Nephron (organoid): ENCODE measurements at regions not wholly inside any gene's neighbourhood (a gene's known extent, or its start where the extent isn't known, plus 50 kb on each side); places are given as distances from the start of the nearest gene placed in this dataset.

ENCODE experiments used
- H3K27ac Mint-ChIP-seq, 3 experiments: 2 replicates each; pipeline ENCODE4 v1.8.0; 2020; ENCODE audit warnings: mixed read lengths in 3 of 3, mild to moderate bottlenecking in 2 of 3, moderate library complexity in 1 of 3
- H3K27me3 Mint-ChIP-seq: 2 replicates; pipeline ENCODE4 v1.8.0; 2021; ENCODE audit warnings: low read depth, mild to moderate bottlenecking, moderate library complexity, mixed read lengths
- H3K36me3 Mint-ChIP-seq: 2 replicates; pipeline ENCODE4 v1.8.0; 2020; ENCODE audit warnings: low read depth, mixed read lengths
- H3K4me1 Mint-ChIP-seq: 2 replicates; pipeline ENCODE4 v1.8.0; 2020; ENCODE audit warnings: mixed read lengths
- H3K4me3 Mint-ChIP-seq, 3 experiments: 2 replicates each; pipeline ENCODE4 v1.8.0; 2020; ENCODE audit warnings: mild to moderate bottlenecking in 3 of 3, mixed read lengths in 3 of 3, moderate library complexity in 2 of 3
- H3K9me3 Mint-ChIP-seq: 2 replicates; pipeline ENCODE4 v1.8.0; 2020; ENCODE audit warnings: mixed read lengths
- TF ChIP-seq, protein P1 (sequence below), 3 experiments: fragments of 200-600 bp; sonication (generic); IDR thresholded peaks; one replicate each; pipeline ENCODE4 v1.5.0; 2021; ENCODE audit warnings: antibody characterized with exemption in 3 of 3; ENCODE audit not compliant: unreplicated experiment in 3 of 3

DNA sequence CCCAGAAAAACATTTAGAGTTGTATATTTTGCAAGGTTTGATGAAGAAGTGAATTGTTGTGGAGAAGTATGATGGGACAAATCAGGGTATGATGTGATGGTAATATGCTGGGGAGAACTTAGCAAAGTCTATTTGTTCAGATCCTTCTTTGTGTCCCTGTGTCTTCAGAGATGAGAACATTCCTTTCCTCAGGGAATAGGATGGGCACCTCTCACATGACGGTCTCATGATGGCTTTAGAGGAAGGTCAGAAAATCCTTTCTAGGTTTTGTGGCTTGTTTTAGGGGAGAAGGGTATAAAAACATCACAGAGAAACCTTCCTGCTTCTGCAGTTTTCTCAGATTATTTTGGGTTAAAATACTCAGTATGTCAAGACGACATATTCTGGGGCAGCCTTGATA lies 171.3 kb upstream of the NRIP1 start:
- Mint-ChIP-seq H3K36me3 (no peaks in the 10 kb centered on the region), H3K27ac (no peak overlapping the region), H3K27me3 (no peaks in the 10 kb centered on the region), H3K9me3 (no peaks in the 10 kb centered on the region), H3K4me1 (peaks cover 14% of the 10 kb centered on the region), H3K4me3 (no peak overlapping the region)
- TF ChIP-seq, protein P1, sequence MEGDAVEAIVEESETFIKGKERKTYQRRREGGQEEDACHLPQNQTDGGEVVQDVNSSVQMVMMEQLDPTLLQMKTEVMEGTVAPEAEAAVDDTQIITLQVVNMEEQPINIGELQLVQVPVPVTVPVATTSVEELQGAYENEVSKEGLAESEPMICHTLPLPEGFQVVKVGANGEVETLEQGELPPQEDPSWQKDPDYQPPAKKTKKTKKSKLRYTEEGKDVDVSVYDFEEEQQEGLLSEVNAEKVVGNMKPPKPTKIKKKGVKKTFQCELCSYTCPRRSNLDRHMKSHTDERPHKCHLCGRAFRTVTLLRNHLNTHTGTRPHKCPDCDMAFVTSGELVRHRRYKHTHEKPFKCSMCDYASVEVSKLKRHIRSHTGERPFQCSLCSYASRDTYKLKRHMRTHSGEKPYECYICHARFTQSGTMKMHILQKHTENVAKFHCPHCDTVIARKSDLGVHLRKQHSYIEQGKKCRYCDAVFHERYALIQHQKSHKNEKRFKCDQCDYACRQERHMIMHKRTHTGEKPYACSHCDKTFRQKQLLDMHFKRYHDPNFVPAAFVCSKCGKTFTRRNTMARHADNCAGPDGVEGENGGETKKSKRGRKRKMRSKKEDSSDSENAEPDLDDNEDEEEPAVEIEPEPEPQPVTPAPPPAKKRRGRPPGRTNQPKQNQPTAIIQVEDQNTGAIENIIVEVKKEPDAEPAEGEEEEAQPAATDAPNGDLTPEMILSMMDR (IDR thresholded peaks at IDR 0.05; ENCODE audit: unreplicated experiment in 3 of 3), result no peak

DNA sequence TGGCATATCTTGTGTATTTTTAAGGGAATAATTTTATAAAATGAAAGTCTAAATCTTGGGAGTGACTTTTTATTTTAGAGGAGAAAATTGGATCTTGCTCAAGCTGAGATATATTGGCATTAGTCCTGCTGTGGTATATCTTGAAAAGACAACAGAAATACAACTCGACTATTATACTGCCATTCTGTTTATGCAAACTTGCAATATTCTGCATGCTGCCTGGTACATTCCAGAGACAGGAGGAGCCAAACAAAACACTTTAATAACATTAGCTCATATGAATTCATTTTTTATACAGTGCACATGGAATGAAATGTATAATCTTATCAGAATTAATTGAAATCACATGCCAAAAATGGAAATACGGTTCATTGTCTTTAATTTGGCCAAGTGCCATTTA lies 176.0 kb upstream of the NRIP1 start:
- Mint-ChIP-seq H3K27me3 (no peaks in the 10 kb centered on the region), H3K36me3 (no peaks in the 10 kb centered on the region)

DNA sequence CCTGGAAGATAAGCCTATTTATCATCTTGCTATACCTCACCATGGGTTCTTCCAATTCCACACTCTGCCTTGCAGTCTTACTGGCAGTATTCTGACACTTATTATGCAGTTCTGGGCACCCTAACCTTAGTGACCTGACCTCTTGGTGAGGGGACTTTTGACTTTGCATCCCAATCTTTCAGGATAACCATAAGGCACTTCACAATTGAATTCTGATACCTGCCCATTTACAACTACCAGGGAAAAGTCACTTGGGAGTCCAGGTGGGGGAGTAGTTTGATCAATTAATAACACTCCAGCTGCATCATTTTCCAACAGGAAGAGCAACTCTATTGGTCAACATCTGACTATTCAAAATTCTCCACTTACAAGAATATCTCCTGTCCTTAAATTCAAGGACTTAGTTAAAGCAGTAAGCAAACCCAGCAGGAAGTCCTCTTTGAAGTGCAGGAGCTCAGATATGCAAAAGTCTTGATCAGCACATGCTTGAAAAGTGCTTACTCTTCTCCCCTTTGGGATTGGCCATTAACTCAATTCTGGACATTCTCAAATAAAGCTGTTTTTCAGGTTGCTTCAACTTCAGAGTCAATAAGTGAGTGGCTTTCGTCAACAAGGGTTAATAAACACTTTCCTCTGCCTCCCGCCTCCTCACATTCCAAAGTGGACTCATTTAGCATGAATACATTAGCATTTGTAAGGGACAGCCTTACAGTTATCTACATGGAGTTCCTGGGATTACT lies 177.4 kb upstream of the NRIP1 start:
- Mint-ChIP-seq H3K36me3 (no peaks in the 10 kb centered on the region), H3K4me1 (peaks cover 56% of the 10 kb centered on the region), H3K27ac (peak overlapping the region; percentile 20 to 29 (median 22)), H3K4me3 (no peak overlapping the region), H3K9me3 (no peaks in the 10 kb centered on the region), H3K27me3 (no peaks in the 10 kb centered on the region)
- TF ChIP-seq, protein P1 (IDR thresholded peaks at IDR 0.05; ENCODE audit: unreplicated experiment in 3 of 3), result no peak

More for the DNA sequence above, 176.0 kb upstream of the NRIP1 start:
- no peak overlapping the region for H3K4me3 Mint-ChIP-seq
- TF ChIP-seq, protein P1 (IDR thresholded peaks at IDR 0.05; ENCODE audit: unreplicated experiment in 3 of 3), result no peak
- no peaks in the 10 kb centered on the region for H3K9me3 Mint-ChIP-seq
- peaks cover 45% of the 10 kb centered on the region for H3K4me1 Mint-ChIP-seq
- H3K27ac Mint-ChIP-seq, result peak overlapping the region; percentile 59 to 80 (median 77)

DNA sequence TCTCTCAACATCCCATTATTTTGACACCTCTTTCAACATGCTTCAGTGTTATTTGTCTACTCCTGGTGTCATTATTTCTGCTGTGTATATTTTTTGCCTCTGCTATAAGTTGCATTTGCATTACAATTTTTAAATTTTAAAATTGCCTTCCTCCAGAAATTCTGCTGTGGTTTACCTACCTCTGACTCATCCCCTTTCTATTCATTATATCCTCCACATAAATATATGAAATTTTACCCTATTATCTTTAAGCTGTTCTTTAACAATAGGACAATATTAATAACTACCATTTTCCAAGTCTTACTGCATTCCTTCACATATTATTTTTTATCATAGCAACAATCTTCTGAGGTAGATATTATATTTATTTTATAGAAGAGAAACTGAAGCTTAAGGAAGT lies 178.1 kb upstream of the NRIP1 start:
- Mint-ChIP-seq H3K4me1 (peaks cover 56% of the 10 kb centered on the region), H3K36me3 (no peaks in the 10 kb centered on the region), H3K4me3 (no peak overlapping the region), H3K27ac (peak overlapping the region; percentile 20 to 29 (median 22)), H3K27me3 (no peaks in the 10 kb centered on the region), H3K9me3 (no peaks in the 10 kb centered on the region)
- TF ChIP-seq, protein P1 (IDR thresholded peaks at IDR 0.05; ENCODE audit: unreplicated experiment in 3 of 3), result no peak

DNA sequence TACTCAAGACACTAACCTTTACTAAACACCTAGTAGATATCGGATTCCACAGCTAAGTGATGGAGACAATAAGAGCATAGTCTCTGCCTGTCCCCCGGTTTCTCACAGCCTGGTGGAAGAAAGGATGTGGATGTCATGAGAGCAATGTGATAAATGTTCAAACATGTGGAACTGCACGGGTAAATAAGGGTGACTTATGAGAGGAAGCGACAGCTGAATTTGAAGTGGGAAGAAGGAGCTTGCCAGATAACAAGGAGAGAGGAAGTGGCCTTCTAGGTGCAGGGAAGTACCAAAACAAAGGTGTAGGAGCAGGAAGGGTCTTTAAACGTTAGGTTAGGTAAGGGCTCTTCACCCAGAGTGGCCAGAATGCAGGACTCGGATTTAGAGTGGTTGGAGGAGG lies 178.6 kb upstream of the NRIP1 start:
- H3K9me3 Mint-ChIP-seq, result no peaks in the 10 kb centered on the region
- no peak overlapping the region for H3K4me3 Mint-ChIP-seq
- H3K36me3 Mint-ChIP-seq, result no peaks in the 10 kb centered on the region
- H3K4me1 Mint-ChIP-seq, result peaks cover 56% of the 10 kb centered on the region
- TF ChIP-seq, protein P1 (IDR thresholded peaks at IDR 0.05; ENCODE audit: unreplicated experiment in 3 of 3), result no peak
- peak overlapping the region in 2 of 3 experiments; percentile 4 to 38 for H3K27ac Mint-ChIP-seq
- no peaks in the 10 kb centered on the region for H3K27me3 Mint-ChIP-seq

DNA sequence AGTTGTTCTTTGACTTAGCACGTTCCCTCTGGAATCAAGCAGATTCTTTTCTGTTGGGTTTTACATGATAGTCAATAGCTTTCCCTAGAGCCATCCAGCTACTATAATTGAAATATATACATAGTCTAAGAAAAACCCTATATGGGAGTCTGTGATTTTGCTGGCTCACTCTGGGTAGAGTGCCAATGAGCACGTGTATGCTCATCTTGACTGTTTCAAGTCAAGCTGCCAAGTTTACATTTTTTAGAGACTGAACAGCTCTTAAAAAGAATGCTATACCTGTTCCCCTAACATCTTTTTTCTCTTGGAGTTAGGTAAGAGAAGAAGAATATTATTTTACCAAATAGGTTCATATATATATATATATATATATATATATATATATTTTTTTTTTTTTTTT lies 182.8 kb upstream of the NRIP1 start:
- Mint-ChIP-seq H3K27me3 (no peaks in the 10 kb centered on the region), H3K9me3 (no peaks in the 10 kb centered on the region), H3K27ac (no peak overlapping the region), H3K36me3 (no peaks in the 10 kb centered on the region), H3K4me1 (peaks cover 61% of the 10 kb centered on the region), H3K4me3 (no peak overlapping the region)
- TF ChIP-seq, protein P1 (IDR thresholded peaks at IDR 0.05; ENCODE audit: unreplicated experiment in 3 of 3), result no peak
